ENCODE measurements at regions not wholly inside any gene's neighbourhood (a gene's known extent, or its start where the extent isn't known, plus 50 kb on each side); places are given as distances from the start of the nearest gene placed in this dataset.

- TF ChIP-seq, protein P1, sequence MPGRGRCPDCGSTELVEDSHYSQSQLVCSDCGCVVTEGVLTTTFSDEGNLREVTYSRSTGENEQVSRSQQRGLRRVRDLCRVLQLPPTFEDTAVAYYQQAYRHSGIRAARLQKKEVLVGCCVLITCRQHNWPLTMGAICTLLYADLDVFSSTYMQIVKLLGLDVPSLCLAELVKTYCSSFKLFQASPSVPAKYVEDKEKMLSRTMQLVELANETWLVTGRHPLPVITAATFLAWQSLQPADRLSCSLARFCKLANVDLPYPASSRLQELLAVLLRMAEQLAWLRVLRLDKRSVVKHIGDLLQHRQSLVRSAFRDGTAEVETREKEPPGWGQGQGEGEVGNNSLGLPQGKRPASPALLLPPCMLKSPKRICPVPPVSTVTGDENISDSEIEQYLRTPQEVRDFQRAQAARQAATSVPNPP (IDR thresholded peaks at IDR 0.05; ENCODE audit: borderline replicate concordance, insufficient read depth, insufficient read length) = no peak
- no peak for TF ChIP-seq JUN (IDR thresholded peaks at IDR 0.05; ENCODE audit: borderline replicate concordance, low read depth, low read length)
- TF ChIP-seq JUN (CRISPR knock-in tag; IDR thresholded peaks at IDR 0.05; ENCODE audit: borderline replicate concordance) = no peak
- TF ChIP-seq FOXK2 (conservative IDR thresholded peaks at IDR 0.05 in 1 of 2, IDR thresholded peaks at IDR 0.05 in 1 of 2; ENCODE audit: low read depth in 2 of 2) = no peak
- TF ChIP-seq, protein P2, sequence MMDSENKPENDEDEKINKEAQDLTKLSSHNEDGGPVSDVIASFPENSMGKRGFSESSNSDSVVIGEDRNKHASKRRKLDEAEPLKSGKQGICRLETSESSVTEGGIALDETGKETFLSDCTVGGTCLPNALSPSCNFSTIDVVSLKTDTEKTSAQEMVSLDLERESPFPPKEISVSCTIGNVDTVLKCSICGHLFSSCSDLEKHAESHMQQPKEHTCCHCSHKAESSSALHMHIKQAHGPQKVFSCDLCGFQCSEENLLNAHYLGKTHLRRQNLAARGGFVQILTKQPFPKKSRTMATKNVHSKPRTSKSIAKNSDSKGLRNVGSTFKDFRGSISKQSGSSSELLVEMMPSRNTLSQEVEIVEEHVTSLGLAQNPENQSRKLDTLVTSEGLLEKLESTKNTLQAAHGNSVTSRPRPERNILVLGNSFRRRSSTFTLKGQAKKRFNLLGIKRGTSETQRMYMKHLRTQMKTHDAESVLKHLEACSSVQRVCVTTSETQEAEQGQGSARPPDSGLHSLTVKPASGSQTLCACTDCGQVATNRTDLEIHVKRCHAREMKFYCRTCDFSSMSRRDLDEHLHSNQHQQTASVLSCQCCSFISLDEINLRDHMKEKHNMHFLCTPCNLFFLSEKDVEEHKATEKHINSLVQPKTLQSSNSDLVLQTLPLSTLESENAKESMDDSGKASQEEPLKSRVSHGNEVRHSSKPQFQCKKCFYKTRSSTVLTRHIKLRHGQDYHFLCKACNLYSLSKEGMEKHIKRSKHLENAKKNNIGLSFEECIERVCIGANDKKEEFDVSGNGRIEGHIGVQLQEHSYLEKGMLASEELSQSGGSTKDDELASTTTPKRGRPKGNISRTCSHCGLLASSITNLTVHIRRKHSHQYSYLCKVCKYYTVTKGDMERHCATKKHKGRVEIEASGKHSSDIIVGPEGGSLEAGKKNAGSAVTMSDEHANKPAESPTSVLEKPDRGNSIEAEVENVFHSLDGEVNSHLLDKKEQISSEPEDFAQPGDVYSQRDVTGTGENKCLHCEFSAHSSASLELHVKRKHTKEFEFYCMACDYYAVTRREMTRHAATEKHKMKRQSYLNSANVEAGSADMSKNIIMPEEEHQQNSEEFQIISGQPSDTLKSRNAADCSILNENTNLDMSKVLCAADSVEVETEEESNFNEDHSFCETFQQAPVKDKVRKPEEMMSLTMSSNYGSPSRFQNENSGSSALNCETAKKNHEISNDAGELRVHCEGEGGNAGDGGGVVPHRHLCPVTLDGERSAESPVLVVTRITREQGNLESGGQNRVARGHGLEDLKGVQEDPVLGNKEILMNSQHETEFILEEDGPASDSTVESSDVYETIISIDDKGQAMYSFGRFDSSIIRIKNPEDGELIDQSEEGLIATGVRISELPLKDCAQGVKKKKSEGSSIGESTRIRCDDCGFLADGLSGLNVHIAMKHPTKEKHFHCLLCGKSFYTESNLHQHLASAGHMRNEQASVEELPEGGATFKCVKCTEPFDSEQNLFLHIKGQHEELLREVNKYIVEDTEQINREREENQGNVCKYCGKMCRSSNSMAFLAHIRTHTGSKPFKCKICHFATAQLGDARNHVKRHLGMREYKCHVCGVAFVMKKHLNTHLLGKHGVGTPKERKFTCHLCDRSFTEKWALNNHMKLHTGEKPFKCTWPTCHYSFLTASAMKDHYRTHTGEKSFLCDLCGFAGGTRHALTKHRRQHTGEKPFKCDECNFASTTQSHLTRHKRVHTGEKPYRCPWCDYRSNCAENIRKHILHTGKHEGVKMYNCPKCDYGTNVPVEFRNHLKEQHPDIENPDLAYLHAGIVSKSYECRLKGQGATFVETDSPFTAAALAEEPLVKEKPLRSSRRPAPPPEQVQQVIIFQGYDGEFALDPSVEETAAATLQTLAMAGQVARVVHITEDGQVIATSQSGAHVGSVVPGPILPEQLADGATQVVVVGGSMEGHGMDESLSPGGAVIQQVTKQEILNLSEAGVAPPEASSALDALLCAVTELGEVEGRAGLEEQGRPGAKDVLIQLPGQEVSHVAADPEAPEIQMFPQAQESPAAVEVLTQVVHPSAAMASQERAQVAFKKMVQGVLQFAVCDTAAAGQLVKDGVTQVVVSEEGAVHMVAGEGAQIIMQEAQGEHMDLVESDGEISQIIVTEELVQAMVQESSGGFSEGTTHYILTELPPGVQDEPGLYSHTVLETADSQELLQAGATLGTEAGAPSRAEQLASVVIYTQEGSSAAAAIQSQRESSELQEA (IDR thresholded peaks at IDR 0.05; ENCODE audit: low read depth) = no peak
- TF ChIP-seq SMAD1 (IDR thresholded peaks at IDR 0.05; ENCODE audit: low read depth, low read length, partially characterized antibody) = no peak
- no peak for TF ChIP-seq JUND (IDR thresholded peaks at IDR 0.05; ENCODE audit: borderline replicate concordance, low read depth, low read length)
- TF ChIP-seq JUND (tag; IDR thresholded peaks at IDR 0.05; ENCODE audit: borderline replicate concordance, low read depth, low read length) = no peak
- no peak for TF ChIP-seq E2F5 (CRISPR knock-in tag; IDR thresholded peaks at IDR 0.05)
- no peak for TF ChIP-seq E2F6 (IDR thresholded peaks at IDR 0.05; ENCODE audit: borderline replicate concordance in 1 of 2, extremely low read depth in 1 of 2, insufficient read depth in 1 of 2, insufficient read length in 1 of 2, low read depth in 1 of 2, low read length in 1 of 2, poor library complexity in 1 of 2, severe bottlenecking in 1 of 2)
- no peak for TF ChIP-seq CHD1 (IDR thresholded peaks at IDR 0.05; ENCODE audit: low read length)
- no peak for TF ChIP-seq ETV5 (CRISPR knock-in tag; IDR thresholded peaks at IDR 0.05; ENCODE audit: low read depth)
Observed at GRCh38 chr1:218573925-218574324, 228.8 kb downstream of the TGFB2 start.
